Thoracic aorta (tissue), 2 donors: ENCODE measurements at regions not wholly inside any gene's neighbourhood (a gene's known extent, or its start where the extent isn't known, plus 50 kb on each side); places are given as distances from the start of the nearest gene placed in this dataset.

Experiments used
- ATAC-seq: fragments of 150-250 bp; one replicate; pipeline ENCODE4 v1.8.0; 2017; ENCODE audit warnings: low read depth; ENCODE audit not compliant: insufficient number of reproducible peaks, low FRiP score
- DNase-seq: peaks from one replicate; pipeline ENCODE4 v3.0.0-alpha.2; 2020; ENCODE audit warnings: low spot score
- H3K27ac ChIP-seq, 2 donors: fragments of 200-600 bp; sonication (generic); 1 replicate in 1 of 2; 2 replicates in 1 of 2; pipeline ENCODE4 v1.5.1; 2016; ENCODE audit warnings: mild to moderate bottlenecking in 2 of 2, moderate library complexity in 2 of 2
- H3K27me3 ChIP-seq: fragments of 200-600 bp; sonication (generic); replicated peaks from 2 replicates; pipeline ENCODE4 v1.6.0; 2016; ENCODE audit warnings: mild to moderate bottlenecking; ENCODE audit not compliant: insufficient read depth
- H3K36me3 ChIP-seq: fragments of 200-600 bp; sonication (generic); one replicate; pipeline ENCODE4 v1.5.1; 2016
- H3K4me1 ChIP-seq, 2 donors: fragments of 200-600 bp; sonication (generic); 1 replicate in 1 of 2; 2 replicates in 1 of 2; pipeline versions ENCODE4 v1.5.1 to v1.6.0; 2016; ENCODE audit warnings: low read depth in 2 of 2, mild to moderate bottlenecking in 1 of 2; ENCODE audit not compliant: control insufficient read depth in 1 of 2
- H3K4me3 ChIP-seq: fragments of 200-600 bp; sonication (generic); 2 replicates; pipeline ENCODE4 v1.5.1; 2016; ENCODE audit warnings: mild to moderate bottlenecking
- H3K9me3 ChIP-seq: fragments of 200-600 bp; sonication (generic); 2 replicates; pipeline ENCODE4 v1.5.1; 2016
- TF ChIP-seq, protein P1 (sequence below): fragments of 200-600 bp; sonication (generic); IDR thresholded peaks from one replicate; pipeline ENCODE4 v1.5.1; 2019; ENCODE audit warnings: antibody characterized with exemption

DNA sequence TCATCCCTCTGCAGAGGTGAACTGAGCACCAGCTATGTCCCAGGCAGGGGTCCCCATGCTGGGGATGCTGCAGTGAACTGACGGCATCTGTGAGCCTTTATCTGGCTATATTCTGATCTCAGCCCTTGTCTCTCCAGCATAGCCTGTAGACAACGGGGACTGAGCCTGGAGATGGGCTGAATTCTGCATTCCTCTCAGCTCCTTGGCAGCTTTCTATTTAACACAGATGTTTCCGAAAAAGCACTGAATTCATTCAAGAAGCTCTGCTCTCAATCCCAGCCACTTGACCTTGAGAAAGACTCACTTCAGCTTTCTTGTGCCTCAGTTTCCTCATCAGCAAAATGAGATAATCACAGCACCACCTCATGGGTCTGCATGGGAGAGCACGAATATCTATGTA, 204.4 kb upstream of the PMEPA1 start:
- DNase-seq (no peak), ATAC-seq (no peak)
- TF ChIP-seq, protein P1, sequence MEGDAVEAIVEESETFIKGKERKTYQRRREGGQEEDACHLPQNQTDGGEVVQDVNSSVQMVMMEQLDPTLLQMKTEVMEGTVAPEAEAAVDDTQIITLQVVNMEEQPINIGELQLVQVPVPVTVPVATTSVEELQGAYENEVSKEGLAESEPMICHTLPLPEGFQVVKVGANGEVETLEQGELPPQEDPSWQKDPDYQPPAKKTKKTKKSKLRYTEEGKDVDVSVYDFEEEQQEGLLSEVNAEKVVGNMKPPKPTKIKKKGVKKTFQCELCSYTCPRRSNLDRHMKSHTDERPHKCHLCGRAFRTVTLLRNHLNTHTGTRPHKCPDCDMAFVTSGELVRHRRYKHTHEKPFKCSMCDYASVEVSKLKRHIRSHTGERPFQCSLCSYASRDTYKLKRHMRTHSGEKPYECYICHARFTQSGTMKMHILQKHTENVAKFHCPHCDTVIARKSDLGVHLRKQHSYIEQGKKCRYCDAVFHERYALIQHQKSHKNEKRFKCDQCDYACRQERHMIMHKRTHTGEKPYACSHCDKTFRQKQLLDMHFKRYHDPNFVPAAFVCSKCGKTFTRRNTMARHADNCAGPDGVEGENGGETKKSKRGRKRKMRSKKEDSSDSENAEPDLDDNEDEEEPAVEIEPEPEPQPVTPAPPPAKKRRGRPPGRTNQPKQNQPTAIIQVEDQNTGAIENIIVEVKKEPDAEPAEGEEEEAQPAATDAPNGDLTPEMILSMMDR, result no peak
- H3K27me3 ChIP-seq, result no peaks in the 10 kb centered on the region
- H3K9me3 ChIP-seq, result no peaks in the 10 kb centered on the region
- no peak overlapping the region for H3K27ac ChIP-seq
- H3K4me3 ChIP-seq, result no peak overlapping the region
- H3K36me3 ChIP-seq, result no peaks in the 10 kb centered on the region
- no peaks in the 10 kb centered on the region for H3K4me1 ChIP-seq

DNA sequence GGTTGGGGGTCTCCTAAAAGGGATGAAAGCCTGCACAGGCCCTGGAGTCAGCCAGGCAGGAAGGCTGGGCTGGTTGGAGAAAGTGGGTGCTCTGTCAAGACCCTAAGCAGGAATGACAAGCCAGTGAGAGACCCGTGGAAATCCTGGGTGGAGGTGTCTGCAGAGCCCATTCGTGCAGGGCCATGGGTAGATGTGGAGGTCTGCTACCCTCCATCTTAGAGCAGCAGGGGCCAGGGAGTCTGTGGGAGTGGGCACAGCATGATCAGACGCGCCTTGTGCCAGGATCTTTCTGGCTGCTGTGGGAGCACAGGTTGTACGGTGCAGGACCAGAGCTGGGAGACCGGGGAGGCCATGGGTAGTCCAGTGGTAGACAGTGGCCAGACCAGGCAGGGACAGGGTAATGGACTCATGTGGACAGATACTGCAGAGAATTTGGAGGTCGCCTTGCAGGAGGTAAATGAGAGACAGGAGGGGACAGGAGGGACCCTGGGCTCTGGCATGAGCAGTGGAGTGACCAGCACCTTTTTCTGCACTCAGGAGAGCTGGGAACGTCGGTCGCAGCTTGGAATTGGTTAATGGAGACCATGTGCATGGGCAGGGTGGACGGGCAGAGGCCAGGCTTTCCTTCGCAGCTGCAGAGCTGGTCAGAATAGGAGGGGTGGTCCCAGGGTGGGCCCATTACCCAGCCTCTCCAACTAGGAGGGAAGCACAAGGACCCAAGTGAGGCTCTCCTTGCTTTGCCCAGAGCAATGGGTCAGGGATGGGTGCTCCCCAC, 203.5 kb upstream of the PMEPA1 start:
- TF ChIP-seq, protein P1, result no peak
- ATAC-seq, result no peak

DNA sequence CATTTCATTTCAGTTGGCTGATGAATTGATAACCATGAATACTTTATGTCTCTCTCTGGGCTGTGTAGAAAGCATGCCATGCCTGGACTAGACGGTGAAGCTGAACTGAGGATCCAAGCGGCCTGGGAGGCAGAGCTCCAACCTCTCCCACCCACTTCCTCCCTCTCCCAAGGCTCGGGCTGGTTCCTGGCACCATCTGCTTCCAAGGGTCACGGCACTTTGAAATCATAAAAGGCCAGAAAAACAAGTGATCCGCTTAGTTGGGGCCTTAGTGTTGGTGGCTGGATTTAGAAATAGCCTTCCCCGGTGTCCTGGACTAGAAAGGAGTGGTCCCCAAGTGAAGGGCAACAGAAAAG, 202.4 kb upstream of the PMEPA1 start:
- no peaks in the 10 kb centered on the region for H3K9me3 ChIP-seq
- H3K27ac ChIP-seq, result no peak overlapping the region
- TF ChIP-seq, protein P1, result no peak
- DNase-seq, result no peak
- no peak overlapping the region for H3K4me3 ChIP-seq
- no peaks in the 10 kb centered on the region for H3K27me3 ChIP-seq
- ATAC-seq, result no peak
- H3K36me3 ChIP-seq, result no peaks in the 10 kb centered on the region
- H3K4me1 ChIP-seq, result no peaks in the 10 kb centered on the region

More for the DNA sequence above, 203.5 kb upstream of the PMEPA1 start:
- Histone ChIP-seq H3K9me3 (no peaks in the 10 kb centered on the region), H3K27me3 (no peaks in the 10 kb centered on the region), H3K4me1 (no peaks in the 10 kb centered on the region), H3K27ac (no peak overlapping the region), H3K36me3 (no peaks in the 10 kb centered on the region), H3K4me3 (no peak overlapping the region)
- no peak for DNase-seq

DNA sequence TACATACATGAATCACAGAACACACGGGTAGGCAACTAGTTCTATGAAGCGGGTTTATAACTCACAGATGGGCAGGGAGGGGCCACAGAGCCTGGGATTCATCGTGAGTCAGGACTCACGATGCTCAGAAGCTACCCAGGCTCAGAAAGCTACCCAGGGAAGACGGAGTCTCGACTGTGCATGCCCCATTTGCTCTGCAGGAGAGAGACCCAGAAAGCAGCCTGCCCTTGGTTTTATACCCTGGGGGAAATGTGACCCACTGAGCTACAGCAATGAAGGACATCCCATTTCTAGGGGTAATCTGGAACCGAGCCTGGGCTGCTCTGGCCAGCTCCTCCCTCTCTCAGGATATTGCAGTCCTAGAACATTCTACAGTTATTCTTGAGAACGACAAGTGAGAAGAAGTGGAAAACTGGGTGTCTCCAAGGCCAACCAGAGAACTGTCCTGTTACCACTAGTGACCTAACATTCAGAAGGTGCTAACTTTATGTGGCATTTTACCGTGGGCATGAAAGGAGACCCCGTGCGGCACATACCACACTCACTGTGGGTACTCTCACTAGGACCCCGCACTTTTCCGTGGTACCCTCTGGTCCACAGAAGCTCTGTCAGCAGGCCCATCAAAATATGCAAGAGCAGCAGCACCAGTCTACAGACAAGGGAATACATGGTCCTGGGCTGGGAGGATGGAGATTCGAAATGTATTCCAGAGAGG, 201.9 kb upstream of the PMEPA1 start:
- H3K4me1 ChIP-seq, result no peaks in the 10 kb centered on the region
- no peak overlapping the region for H3K27ac ChIP-seq
- TF ChIP-seq, protein P1, result no peak
- no peaks in the 10 kb centered on the region for H3K36me3 ChIP-seq
- no peaks in the 10 kb centered on the region for H3K9me3 ChIP-seq
- no peak overlapping the region for H3K4me3 ChIP-seq
- DNase-seq (no peak), ATAC-seq (no peak)
- no peaks in the 10 kb centered on the region for H3K27me3 ChIP-seq

DNA sequence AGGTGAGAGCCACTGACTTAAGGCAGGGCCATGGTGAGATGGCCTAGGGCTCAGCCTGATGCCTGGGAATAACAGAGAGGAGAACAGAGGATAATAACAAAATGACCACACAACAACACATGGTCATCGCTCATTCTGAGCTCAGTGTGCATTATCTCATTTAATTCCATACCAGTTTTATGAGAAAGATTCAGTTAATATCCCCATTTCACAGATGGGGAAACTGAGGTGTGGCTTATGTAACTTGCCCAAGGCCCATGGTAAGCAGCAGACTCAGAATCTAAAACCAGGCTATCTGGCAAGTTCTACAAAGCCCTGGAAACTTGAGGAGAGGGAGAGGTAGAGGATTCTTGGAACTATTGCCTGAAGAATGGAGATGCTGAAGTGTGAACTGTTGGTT, 200.9 kb upstream of the PMEPA1 start:
- H3K9me3 ChIP-seq, result no peaks in the 10 kb centered on the region
- ATAC-seq (no peak), DNase-seq (no peak)
- TF ChIP-seq, protein P1, result no peak
- no peaks in the 10 kb centered on the region for H3K27me3 ChIP-seq
- H3K4me3 ChIP-seq, result no peak overlapping the region
- no peaks in the 10 kb centered on the region for H3K36me3 ChIP-seq
- H3K27ac ChIP-seq, result no peak overlapping the region
- no peaks in the 10 kb centered on the region for H3K4me1 ChIP-seq
